Endothelial cell of umbilical vein (primary cell): ENCODE measurements at regions not wholly inside any gene's neighbourhood (a gene's known extent, or its start where the extent isn't known, plus 50 kb on each side); places are given as distances from the start of the nearest gene placed in this dataset.
"Not testable (repeated sequence)": the region's sequence is repeated elsewhere in the genome, so short reads cannot be mapped to it uniquely, and the experiment has no call there.

ENCODE experiments used
- BruUV-seq: library from RNA; stranded (reverse); fragments of 400-500 nt; replicated peaks from 2 replicates; lab custom pipeline; 2021; lab: Mats Ljungman, UMichigan
- CTCF ChIA-PET: fragments of 300-600, 350-600 bp; sonication (Branson Sonifier 250); formaldehyde crosslinking; loops from one replicate; lab custom pipeline; 2021; ENCODE audit warnings: antibody characterized with exemption, inconsistent platforms; lab: Charles Lee
- POLR2A ChIA-PET: fragments of 300-600, 350-600 bp; sonication (Branson Sonifier 250); formaldehyde crosslinking; loops from one replicate; lab custom pipeline; 2021; ENCODE audit warnings: antibody characterized with exemption, inconsistent platforms; lab: Charles Lee
- DNase-seq: peaks from one replicate; pipeline ENCODE4 v3.0.0-alpha.2; 2011; ENCODE audit warnings: low read depth, low spot score
- FAIRE-seq: peaks from 2 replicates; lab custom pipeline; 2011; peaks lifted over from hg19 to GRCh38; lab: Jason Lieb, UNC
- H2AFZ ChIP-seq: 2 replicates; pipeline ENCODE4 v1.6.0; 2012; ENCODE audit warnings: low read depth, low read length, control low read depth, inconsistent platforms
- H3K27ac ChIP-seq: 2 replicates; pipeline ENCODE4 v1.5.1; 2011; ENCODE audit warnings: low read depth, mild to moderate bottlenecking, control low read depth, low read length, moderate library complexity; ENCODE audit not compliant: insufficient read depth
- H3K27me3 ChIP-seq, 2 experiments: 2 replicates each; pipeline versions ENCODE4 v1.6.0 to v1.6.1; 2011; ENCODE audit warnings: low read length in 2 of 2, mixed read lengths in 1 of 2; ENCODE audit not compliant: control insufficient read depth in 2 of 2, insufficient read depth in 2 of 2
- H3K36me3 ChIP-seq, 2 experiments: 2 replicates in 1 of 2; 3 replicates in 1 of 2; pipeline ENCODE4 v1.5.1; 2011; ENCODE audit warnings: low read length in 2 of 2, mild to moderate bottlenecking in 1 of 2, moderate library complexity in 1 of 2; ENCODE audit not compliant: control insufficient read depth in 2 of 2, insufficient read depth in 2 of 2; ENCODE audit errors: extremely low read depth in 1 of 2
- H3K4me1 ChIP-seq: 3 replicates; pipeline ENCODE4 v1.5.1; 2011; ENCODE audit warnings: mild to moderate bottlenecking, low read length; ENCODE audit not compliant: control insufficient read depth, insufficient read depth; ENCODE audit errors: extremely low read depth
- H3K4me2 ChIP-seq: 2 replicates; pipeline ENCODE4 v1.6.1; 2011; ENCODE audit warnings: low read length, control low read depth, mixed read lengths; ENCODE audit not compliant: insufficient read depth
- H3K4me3 ChIP-seq, 3 experiments: fragments of 200-600 bp in 1 of 3; sonication (generic), shearing (Covaris generic) in 1 of 3; replicated peaks in 1 of 3; 2 replicates each; pipeline ENCODE4 v1.5.1; 2011 to 2016; ENCODE audit warnings: control low read depth in 3 of 3, low read length in 3 of 3, mild to moderate bottlenecking in 2 of 3, inconsistent platforms in 1 of 3, low read depth in 1 of 3, moderate library complexity in 1 of 3; ENCODE audit not compliant: insufficient read depth in 1 of 3
- H3K79me2 ChIP-seq: 2 replicates; pipeline ENCODE4 v1.6.0; 2012; ENCODE audit warnings: low read length, inconsistent platforms; ENCODE audit not compliant: control insufficient read depth, insufficient read depth
- H3K9ac ChIP-seq: replicated peaks from 2 replicates; pipeline ENCODE3; 2011; ENCODE audit warnings: low read length, control low read depth; ENCODE audit not compliant: insufficient read depth; ENCODE audit errors: extremely low read depth
- H3K9me1 ChIP-seq: replicated peaks from 3 replicates; pipeline ENCODE4 v1.6.0; 2011; ENCODE audit warnings: mild to moderate bottlenecking, low read length; ENCODE audit not compliant: control insufficient read depth, insufficient read depth; ENCODE audit errors: extremely low read depth
- H3K9me3 ChIP-seq: replicated peaks from 2 replicates; pipeline ENCODE4 v1.5.1; 2012; ENCODE audit warnings: low read length, inconsistent platforms; ENCODE audit not compliant: control insufficient read depth, insufficient read depth
- H4K20me1 ChIP-seq: replicated peaks from 2 replicates; pipeline ENCODE3; 2011; ENCODE audit warnings: mild to moderate bottlenecking, low read length; ENCODE audit not compliant: control insufficient read depth, insufficient read depth; ENCODE audit errors: extremely low read depth
- EZH2 ChIP-seq: IDR thresholded peaks from 2 replicates; pipeline ENCODE4 v1.6.1; 2012; ENCODE audit warnings: borderline replicate concordance, low read depth, mild to moderate bottlenecking, moderate library complexity, low read length, inconsistent platforms; ENCODE audit not compliant: severe bottlenecking
- dilution Hi-C: fragments of 300-500 bp; cut with MboI; formaldehyde crosslinking; loops from one replicate; pipeline ENCODE4 v1.15.0; 2019; ENCODE audit warnings: low sequenced_read_pairs; ENCODE audit not compliant: extremely low pct_ligation_motif_present
- intact Hi-C: fragments of 100-400 bp; cut with micrococcal nuclease; formaldehyde crosslinking; loops from one replicate; pipeline ENCODE4 v1.10.0; 2022

DNA sequence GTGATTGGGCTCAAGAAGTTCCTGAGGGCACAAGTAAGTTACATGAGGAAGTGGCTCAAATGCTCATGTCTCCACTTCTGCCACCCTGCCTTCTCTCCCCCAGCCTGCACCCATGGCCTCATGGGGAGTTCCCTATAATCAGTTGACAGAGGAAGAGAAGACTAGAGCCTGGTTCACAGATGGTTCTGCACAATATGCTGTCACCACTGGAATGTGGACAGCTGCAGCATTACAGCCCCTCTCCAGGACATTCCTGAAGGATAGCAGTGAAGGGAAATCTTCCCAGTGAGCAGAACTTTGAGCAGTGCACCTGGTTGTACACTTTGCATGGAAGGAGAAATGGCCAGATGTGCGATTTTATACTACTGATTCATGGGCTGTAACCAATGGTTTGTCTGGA lies 352.3 kb downstream of the C12orf75 start:
- dilution Hi-C loops, intact Hi-C loops, H3K4me3 ChIP-seq, FAIRE-seq, H3K27me3 ChIP-seq, H3K9me3 ChIP-seq, H3K9ac ChIP-seq, H3K4me1 ChIP-seq, CTCF ChIA-PET, POLR2A ChIA-PET, H3K27ac ChIP-seq, H4K20me1 ChIP-seq, H3K36me3 ChIP-seq, H3K79me2 ChIP-seq, BruUV-seq, H3K4me2 ChIP-seq, DNase-seq, H3K9me1 ChIP-seq, H2AFZ ChIP-seq: not testable (repeated sequence)

DNA sequence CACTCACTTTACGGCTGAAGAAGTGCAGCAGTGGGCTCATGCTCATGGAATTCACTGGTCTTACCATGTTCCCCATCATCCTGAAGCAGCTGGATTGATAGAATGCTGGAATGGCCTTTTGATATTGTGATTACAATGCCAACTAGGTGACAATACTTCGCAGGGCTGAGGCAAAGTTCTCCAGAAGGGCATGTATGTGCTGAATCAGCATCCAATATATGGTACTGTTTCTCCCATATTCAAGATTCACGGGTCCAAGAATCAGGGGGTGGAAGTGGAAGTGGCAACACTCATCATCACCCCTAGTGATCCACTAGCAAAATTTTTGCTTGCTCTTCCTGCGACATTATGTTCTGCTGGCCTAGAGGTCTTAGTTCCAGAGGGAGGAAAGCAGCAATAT lies 353.3 kb downstream of the C12orf75 start:
- H2AFZ ChIP-seq, H3K9me1 ChIP-seq, DNase-seq, H3K9ac ChIP-seq, H3K27me3 ChIP-seq, FAIRE-seq, H3K27ac ChIP-seq, dilution Hi-C loops, H3K9me3 ChIP-seq, H4K20me1 ChIP-seq, intact Hi-C loops, H3K4me3 ChIP-seq, POLR2A ChIA-PET, H3K79me2 ChIP-seq, H3K4me2 ChIP-seq, H3K36me3 ChIP-seq, BruUV-seq, CTCF ChIA-PET, H3K4me1 ChIP-seq: not testable (repeated sequence)

DNA sequence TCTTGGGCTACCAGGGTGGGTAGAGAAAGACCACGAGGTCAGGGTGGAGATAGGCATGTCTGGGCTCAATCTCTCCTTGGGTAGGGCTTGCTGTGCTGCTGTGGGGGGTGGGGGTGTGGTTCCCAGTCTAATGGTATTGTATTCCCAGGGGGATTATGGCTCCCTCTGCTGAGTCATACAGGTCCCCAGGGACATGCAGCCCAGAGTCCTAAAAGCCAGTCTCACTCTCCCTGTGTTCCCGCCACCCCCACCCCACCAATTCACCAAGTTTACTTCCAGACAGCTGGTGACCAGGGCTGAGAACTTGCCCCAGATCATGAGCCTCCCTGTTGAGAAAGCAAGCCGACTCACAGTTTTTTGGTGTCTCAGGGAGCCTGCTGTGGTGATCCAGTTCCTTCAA lies 367.6 kb downstream of the C12orf75 start:
- no TSS peak for BruUV-seq
- intact Hi-C loops = no loop called here
- no peaks in the 10 kb centered on the region for H3K36me3 ChIP-seq
- H3K79me2 ChIP-seq = no peaks in the 10 kb centered on the region
- CTCF ChIA-PET = no interaction called here
- POLR2A ChIA-PET = no interaction called here
- no peak overlapping the region for H3K9ac ChIP-seq
- FAIRE-seq (no peak), DNase-seq (no peak)
- no peaks in the 10 kb centered on the region for H3K9me1 ChIP-seq
- no peak for TF ChIP-seq EZH2
- H3K4me3 ChIP-seq = no peak overlapping the region
- H3K27me3 ChIP-seq = no peaks in the 10 kb centered on the region
- no peak overlapping the region for H3K27ac ChIP-seq
- no peak overlapping the region for H3K4me2 ChIP-seq
- H4K20me1 ChIP-seq = no peaks in the 10 kb centered on the region
- no peak overlapping the region for H2AFZ ChIP-seq
- H3K4me1 ChIP-seq = no peaks in the 10 kb centered on the region
- dilution Hi-C loops = no loop called here
- no peaks in the 10 kb centered on the region for H3K9me3 ChIP-seq
